ENCODE measurements at regions not wholly inside any gene's neighbourhood (a gene's known extent, or its start where the extent isn't known, plus 50 kb on each side); places are given as distances from the start of the nearest gene placed in this dataset.

DNA sequence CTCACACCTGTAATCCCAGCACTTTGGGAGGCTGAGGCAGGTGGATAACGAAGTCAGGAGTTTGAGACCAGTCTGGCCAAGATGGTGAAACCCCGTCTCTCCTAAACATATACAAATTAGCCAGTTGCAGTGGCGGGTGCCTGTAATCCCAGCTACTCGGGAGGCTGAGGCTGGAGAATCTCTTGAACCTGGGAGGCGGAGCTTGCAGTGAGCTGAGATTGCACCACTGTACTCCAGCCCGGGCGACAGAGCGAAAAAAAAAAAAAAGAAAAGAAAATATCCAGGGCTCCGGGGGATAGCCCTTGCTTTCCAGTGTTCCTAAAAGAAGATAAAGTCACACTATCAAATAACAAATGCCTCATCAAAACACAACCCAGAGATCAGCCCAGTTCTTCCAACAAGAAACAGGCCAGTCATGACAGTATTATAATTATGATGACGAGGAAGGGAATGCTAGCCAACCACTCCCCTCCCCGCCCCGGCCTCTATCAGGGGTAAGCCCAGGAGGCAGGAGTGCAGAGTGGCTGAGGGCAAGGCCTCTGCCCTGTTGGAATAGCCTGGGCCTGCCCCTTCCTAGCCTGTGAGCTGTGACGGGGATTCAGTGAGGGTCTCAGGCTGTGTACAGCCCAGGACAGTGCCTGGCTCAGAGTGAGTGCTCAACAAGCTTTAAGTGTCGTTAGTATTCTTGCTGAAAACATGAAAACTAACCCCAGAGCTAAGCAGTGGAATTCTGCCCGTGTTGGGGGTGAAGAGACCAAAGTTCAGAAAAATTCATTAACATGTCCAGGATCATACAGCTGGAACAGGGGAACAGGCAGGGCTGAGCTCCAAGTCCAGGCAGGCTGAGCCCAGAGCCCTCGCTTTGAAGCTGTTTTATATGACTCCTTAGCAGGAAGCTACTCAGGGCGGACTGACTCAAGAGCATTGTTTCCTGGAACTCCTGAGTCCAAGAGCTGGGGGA, 54.3 kb downstream of the FAM241B start:
- intact Hi-C loops (cut with DNase I; ENCODE audit: low total_unique reads), result no loop called here
- Histone ChIP-seq H3K9me3 (no peaks in the 10 kb centered on the region), H3K4me1 (no peaks in the 10 kb centered on the region), H3K36me3 (no peaks in the 10 kb centered on the region), H3K27ac (peak overlapping the region; percentile 66 to 86), H3K27me3 (no peaks in the 10 kb centered on the region), H3K4me3 (no peak overlapping the region)
- TF ChIP-seq POLR2AphosphoS5 (IDR thresholded peaks at IDR 0.05) (no peak), POLR2A (IDR thresholded peaks at IDR 0.05) (no peak)
- TF ChIP-seq, protein P1, sequence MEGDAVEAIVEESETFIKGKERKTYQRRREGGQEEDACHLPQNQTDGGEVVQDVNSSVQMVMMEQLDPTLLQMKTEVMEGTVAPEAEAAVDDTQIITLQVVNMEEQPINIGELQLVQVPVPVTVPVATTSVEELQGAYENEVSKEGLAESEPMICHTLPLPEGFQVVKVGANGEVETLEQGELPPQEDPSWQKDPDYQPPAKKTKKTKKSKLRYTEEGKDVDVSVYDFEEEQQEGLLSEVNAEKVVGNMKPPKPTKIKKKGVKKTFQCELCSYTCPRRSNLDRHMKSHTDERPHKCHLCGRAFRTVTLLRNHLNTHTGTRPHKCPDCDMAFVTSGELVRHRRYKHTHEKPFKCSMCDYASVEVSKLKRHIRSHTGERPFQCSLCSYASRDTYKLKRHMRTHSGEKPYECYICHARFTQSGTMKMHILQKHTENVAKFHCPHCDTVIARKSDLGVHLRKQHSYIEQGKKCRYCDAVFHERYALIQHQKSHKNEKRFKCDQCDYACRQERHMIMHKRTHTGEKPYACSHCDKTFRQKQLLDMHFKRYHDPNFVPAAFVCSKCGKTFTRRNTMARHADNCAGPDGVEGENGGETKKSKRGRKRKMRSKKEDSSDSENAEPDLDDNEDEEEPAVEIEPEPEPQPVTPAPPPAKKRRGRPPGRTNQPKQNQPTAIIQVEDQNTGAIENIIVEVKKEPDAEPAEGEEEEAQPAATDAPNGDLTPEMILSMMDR (IDR thresholded peaks at IDR 0.05), result no peak
- DNase-seq (ENCODE audit: low spot score in 2 of 2), result peak in 1 of 2 donors; percentile 39

DNA sequence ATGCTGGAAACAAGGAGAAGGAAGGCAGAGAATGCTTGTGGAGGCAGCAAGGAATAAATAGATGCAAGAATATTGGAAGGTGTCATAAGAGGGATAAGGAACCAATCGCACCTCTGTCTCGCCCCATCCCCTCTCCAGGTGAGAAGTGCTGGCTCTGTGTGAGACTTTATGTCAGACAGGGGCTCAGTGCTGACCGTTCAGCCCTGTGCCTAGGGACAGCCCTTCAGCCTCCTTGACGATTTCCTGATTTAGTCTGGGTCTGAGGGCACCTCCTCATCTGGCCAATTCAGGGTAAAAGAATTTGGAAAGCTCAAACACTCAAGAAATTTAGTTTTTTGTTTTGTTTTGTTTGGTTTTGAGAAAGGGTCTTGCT, 54.9 kb downstream of the FAM241B start:
- no peak overlapping the region for H3K4me3 ChIP-seq
- H3K9me3 ChIP-seq, result no peaks in the 10 kb centered on the region
- no peaks in the 10 kb centered on the region for H3K27me3 ChIP-seq
- no peaks in the 10 kb centered on the region for H3K4me1 ChIP-seq
- peak overlapping the region; percentile 66 to 86 for H3K27ac ChIP-seq
- DNase-seq (ENCODE audit: low spot score in 2 of 2), result no peak
- TF ChIP-seq, protein P1 (IDR thresholded peaks at IDR 0.05), result no peak
- TF ChIP-seq POLR2AphosphoS5 (IDR thresholded peaks at IDR 0.05) (no peak), POLR2A (IDR thresholded peaks at IDR 0.05) (no peak)
- intact Hi-C loops (cut with DNase I; ENCODE audit: low total_unique reads), result no loop called here
- no peaks in the 10 kb centered on the region for H3K36me3 ChIP-seq

DNA sequence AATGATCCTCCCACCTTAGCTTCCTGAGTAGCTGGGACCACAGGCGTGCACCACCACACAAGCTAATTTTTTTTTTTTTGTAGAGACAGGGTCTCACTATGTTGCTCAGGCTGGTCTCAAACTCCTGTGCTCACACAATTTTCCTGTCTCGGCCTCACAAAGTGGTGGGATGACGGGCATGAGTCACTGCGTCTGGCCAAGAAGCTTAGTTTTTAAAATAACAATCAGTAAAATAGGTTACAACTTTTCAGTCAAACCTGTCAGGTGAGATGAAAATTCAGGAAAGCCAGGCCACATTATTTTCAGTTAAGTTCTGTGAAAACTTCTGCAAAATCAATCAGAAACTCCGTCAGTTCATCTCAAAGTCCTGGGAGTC, 55.4 kb downstream of the FAM241B start:
- intact Hi-C loops (cut with DNase I; ENCODE audit: low total_unique reads), result no loop called here
- H3K4me3 ChIP-seq, result no peak overlapping the region
- no peaks in the 10 kb centered on the region for H3K9me3 ChIP-seq
- no peak for DNase-seq (ENCODE audit: low spot score in 2 of 2)
- H3K27ac ChIP-seq, result peak overlapping the region; percentile 66 to 86
- no peaks in the 10 kb centered on the region for H3K4me1 ChIP-seq
- no peaks in the 10 kb centered on the region for H3K36me3 ChIP-seq
- no peaks in the 10 kb centered on the region for H3K27me3 ChIP-seq
- TF ChIP-seq POLR2AphosphoS5 (IDR thresholded peaks at IDR 0.05) (no peak), POLR2A (IDR thresholded peaks at IDR 0.05) (no peak)

DNA sequence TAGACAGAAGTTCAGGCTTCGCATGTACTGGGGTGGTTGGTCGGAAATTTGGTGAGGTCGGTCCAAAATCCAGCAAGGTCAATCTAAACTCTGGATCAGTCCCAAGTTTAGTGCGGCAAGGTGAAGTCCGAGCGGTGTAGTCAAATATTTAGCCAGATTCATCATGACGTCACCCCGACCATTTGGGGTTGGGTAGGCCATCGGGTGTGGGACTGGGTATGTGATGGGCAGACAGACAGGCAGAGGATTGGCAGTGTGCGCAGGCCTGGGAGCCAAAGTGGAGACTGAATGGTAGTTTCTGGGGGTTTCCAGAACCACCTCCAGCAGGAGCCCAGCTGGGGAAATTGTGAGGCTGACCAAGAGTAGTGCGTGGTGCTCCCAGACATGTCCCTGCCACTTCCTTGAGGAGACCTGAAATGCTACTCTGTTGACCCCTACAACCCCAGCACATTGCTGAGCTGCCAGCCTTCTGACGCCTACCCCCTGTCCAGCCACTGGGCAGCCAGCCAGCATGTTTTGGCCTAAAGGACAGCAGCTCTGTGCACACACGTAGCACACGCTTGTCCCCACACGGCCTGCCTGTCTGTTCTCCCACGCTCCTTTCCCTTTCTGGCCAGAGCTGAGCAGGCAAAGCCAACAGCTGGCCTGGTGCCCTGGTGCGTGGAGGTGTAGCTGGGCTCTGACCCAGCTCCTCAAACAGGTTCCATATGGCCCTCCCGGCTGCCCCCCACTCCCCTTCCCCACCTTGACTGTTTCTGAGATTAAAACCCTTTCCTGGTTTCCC, 55.9 kb downstream of the FAM241B start:
- TF ChIP-seq POLR2A (IDR thresholded peaks at IDR 0.05) (no peak), POLR2AphosphoS5 (IDR thresholded peaks at IDR 0.05) (no peak)
- TF ChIP-seq, protein P1 (IDR thresholded peaks at IDR 0.05), result no peak
- no peaks in the 10 kb centered on the region for H3K9me3 ChIP-seq
- peak; percentile 54 to 60 for DNase-seq (ENCODE audit: low spot score in 2 of 2)

DNA sequence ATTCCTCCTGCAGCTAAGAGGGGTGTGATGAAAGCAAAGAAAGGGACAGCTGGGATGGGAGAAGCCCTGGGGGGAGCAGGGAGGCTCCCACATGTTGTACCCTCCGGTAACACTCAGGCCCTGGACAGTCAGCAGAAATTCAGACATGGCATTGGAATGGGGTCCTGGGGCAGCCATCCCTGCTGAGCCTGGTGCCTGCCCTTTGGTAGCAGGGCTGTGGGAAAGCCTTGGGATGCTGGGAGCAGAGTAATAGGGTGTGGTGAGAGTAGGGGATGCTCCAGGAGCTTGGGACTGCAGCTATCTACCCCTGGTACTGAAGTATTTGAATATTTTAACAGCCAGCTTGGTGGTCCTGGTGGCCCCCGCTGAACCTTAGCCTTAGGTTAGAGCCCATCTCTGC, 56.8 kb downstream of the FAM241B start:
- H3K4me1 ChIP-seq, result no peaks in the 10 kb centered on the region
- H3K27me3 ChIP-seq, result no peaks in the 10 kb centered on the region
- peak overlapping the region in 1 of 2 donors; percentile 66 for H3K27ac ChIP-seq
- TF ChIP-seq POLR2A (IDR thresholded peaks at IDR 0.05), result no peak
- TF ChIP-seq, protein P1 (IDR thresholded peaks at IDR 0.05), result no peak
- no peak for TF ChIP-seq POLR2AphosphoS5 (IDR thresholded peaks at IDR 0.05)
- intact Hi-C loops (cut with DNase I; ENCODE audit: low total_unique reads), result no loop called here
- DNase-seq (ENCODE audit: low spot score in 2 of 2), result no peak
- H3K36me3 ChIP-seq, result no peaks in the 10 kb centered on the region
- no peak overlapping the region for H3K4me3 ChIP-seq
- no peaks in the 10 kb centered on the region for H3K9me3 ChIP-seq

More for the DNA sequence above, 55.9 kb downstream of the FAM241B start:
- Histone ChIP-seq H3K4me1 (no peaks in the 10 kb centered on the region), H3K27ac (peak overlapping the region; percentile 66 to 86), H3K36me3 (no peaks in the 10 kb centered on the region), H3K4me3 (no peak overlapping the region), H3K27me3 (no peaks in the 10 kb centered on the region)
- intact Hi-C loops (cut with DNase I; ENCODE audit: low total_unique reads), result no loop called here
